ENCODE measurements at regions not wholly inside any gene's neighbourhood (a gene's known extent, or its start where the extent isn't known, plus 50 kb on each side); places are given as distances from the start of the nearest gene placed in this dataset.

DNA sequence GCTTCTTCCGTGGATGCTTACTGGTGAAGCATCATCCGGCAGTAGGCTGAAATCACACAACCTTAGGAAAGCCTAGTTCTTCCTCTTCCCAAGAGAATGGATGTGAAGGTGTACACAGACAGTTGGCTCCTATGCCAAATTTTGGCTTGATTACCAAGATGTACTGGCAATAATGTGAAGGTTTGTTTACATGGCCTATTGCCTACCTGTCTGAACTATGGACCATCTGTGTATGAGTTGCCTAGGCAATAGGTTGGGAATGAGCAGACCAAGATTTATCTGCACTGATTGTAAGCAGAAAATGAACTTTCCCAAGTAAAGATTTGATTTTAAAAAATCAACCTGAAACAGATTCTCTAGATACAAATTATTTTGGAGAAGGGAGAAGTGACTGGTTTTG is 325.9 kb upstream of the SORCS1 start:
- Histone ChIP-seq H3K9me3 (no peaks in the 10 kb centered on the region), H3K36me3 (no peaks in the 10 kb centered on the region), H3K4me1 (no peaks in the 10 kb centered on the region), H3K27ac (no peak overlapping the region), H3K4me3 (no peak overlapping the region), H3K27me3 (no peaks in the 10 kb centered on the region)
- ATAC-seq (ENCODE audit: low FRiP score in 2 of 2) (no peak), DNase-seq (no peak)
- WGBS, 2 donors, result 93 to 96% methylated on average over 2 of the region's 2 CpGs
- no peak for TF ChIP-seq EP300 (IDR thresholded peaks at IDR 0.05)
- no peak for TF ChIP-seq POLR2A (IDR thresholded peaks at IDR 0.05)
- no peak for TF ChIP-seq POLR2AphosphoS5 (IDR thresholded peaks at IDR 0.05)
- TF ChIP-seq, protein P1, sequence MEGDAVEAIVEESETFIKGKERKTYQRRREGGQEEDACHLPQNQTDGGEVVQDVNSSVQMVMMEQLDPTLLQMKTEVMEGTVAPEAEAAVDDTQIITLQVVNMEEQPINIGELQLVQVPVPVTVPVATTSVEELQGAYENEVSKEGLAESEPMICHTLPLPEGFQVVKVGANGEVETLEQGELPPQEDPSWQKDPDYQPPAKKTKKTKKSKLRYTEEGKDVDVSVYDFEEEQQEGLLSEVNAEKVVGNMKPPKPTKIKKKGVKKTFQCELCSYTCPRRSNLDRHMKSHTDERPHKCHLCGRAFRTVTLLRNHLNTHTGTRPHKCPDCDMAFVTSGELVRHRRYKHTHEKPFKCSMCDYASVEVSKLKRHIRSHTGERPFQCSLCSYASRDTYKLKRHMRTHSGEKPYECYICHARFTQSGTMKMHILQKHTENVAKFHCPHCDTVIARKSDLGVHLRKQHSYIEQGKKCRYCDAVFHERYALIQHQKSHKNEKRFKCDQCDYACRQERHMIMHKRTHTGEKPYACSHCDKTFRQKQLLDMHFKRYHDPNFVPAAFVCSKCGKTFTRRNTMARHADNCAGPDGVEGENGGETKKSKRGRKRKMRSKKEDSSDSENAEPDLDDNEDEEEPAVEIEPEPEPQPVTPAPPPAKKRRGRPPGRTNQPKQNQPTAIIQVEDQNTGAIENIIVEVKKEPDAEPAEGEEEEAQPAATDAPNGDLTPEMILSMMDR (IDR thresholded peaks at IDR 0.05), result no peak

DNA sequence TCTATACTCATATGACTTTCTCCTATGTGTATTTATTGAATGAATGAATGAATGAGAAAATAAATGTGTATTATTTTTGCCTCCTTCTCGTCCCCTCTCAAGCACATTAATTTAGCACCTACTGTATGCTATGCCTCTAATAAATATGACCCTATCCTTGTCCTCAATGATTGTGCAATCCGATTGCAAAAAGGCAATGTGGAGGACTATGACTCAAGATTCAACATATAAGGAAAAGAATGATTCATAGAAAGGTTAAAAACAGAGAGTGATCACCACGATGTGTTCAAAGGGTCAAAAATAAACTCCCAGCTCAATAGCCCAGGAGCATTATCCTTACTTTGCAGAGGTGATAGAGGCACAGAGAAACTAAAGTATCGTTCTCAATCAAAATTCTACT is 322.8 kb upstream of the SORCS1 start:
- no peaks in the 10 kb centered on the region for H3K36me3 ChIP-seq
- TF ChIP-seq EP300 (IDR thresholded peaks at IDR 0.05) (no peak), POLR2AphosphoS5 (IDR thresholded peaks at IDR 0.05) (no peak), POLR2A (IDR thresholded peaks at IDR 0.05) (no peak)
- TF ChIP-seq, protein P1 (IDR thresholded peaks at IDR 0.05), result no peak
- no peak for ATAC-seq (ENCODE audit: low FRiP score in 2 of 2)
- no peak for DNase-seq
- H3K4me3 ChIP-seq, result no peak overlapping the region
- no peak overlapping the region for H3K27ac ChIP-seq
- 67 to 70% methylated on average over 4 of the region's 4 CpGs for WGBS, 2 donors
- no peaks in the 10 kb centered on the region for H3K9me3 ChIP-seq
- no peaks in the 10 kb centered on the region for H3K4me1 ChIP-seq
- no peaks in the 10 kb centered on the region for H3K27me3 ChIP-seq

DNA sequence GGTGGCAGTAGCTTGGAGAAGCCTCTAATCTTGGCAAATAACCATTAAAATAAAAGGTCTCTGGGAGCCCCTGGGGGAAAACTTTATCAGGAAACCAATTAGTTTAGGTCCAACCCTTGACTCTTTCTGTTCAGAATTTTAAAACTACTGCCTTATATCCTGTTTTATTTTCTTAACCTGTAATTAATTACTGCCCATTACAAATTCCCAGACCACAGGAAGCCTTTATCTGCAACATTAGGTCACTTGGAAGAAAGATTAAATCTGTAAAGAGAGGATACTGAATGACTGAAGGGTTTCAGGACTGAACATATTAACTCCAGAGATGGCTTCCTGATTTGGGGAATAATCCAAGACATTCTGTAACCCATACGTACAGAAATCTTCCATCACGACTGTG is 320.5 kb upstream of the SORCS1 start:
- WGBS, 2 donors, result 75 to 92% methylated on average over 2 of the region's 2 CpGs
- Histone ChIP-seq H3K27me3 (no peaks in the 10 kb centered on the region), H3K27ac (no peak overlapping the region), H3K4me3 (no peak overlapping the region), H3K4me1 (no peaks in the 10 kb centered on the region), H3K9me3 (no peaks in the 10 kb centered on the region), H3K36me3 (no peaks in the 10 kb centered on the region)
- TF ChIP-seq POLR2A (IDR thresholded peaks at IDR 0.05) (no peak), POLR2AphosphoS5 (IDR thresholded peaks at IDR 0.05) (no peak), EP300 (IDR thresholded peaks at IDR 0.05) (no peak)
- TF ChIP-seq, protein P1 (IDR thresholded peaks at IDR 0.05), result no peak
- DNase-seq, result no peak
- ATAC-seq (ENCODE audit: low FRiP score in 2 of 2), result no peak

DNA sequence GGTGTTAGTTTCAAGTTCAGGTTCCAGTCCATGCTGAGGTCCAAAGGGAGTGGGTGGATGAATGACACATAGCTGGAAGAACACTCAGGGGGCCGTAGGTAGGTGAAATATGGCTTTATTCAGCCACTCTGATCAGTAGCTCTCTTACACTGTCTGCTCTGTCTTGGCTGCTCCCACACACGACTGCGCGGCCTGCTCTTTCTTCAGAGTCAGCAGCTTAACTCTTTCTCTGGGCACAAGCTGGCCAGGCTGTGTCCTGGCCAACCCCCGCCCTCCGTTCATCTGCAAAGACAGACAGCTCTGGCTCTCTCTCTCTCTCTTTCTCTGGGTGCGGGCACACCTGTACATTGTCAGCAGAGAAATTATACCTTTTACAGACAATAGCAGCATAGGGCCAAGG is 317.4 kb upstream of the SORCS1 start:
- no peaks in the 10 kb centered on the region for H3K27me3 ChIP-seq
- no peak overlapping the region for H3K4me3 ChIP-seq
- TF ChIP-seq, protein P1 (IDR thresholded peaks at IDR 0.05), result no peak
- no peak for TF ChIP-seq EP300 (IDR thresholded peaks at IDR 0.05)
- no peak for TF ChIP-seq POLR2AphosphoS5 (IDR thresholded peaks at IDR 0.05)
- no peak for TF ChIP-seq POLR2A (IDR thresholded peaks at IDR 0.05)
- H3K4me1 ChIP-seq, result no peaks in the 10 kb centered on the region
- no peak for ATAC-seq (ENCODE audit: low FRiP score in 2 of 2)
- DNase-seq, result no peak
- no peaks in the 10 kb centered on the region for H3K9me3 ChIP-seq
- no peaks in the 10 kb centered on the region for H3K36me3 ChIP-seq
- 77 to 88% methylated on average over 7 of the region's 7 CpGs for WGBS, 2 donors
- no peak overlapping the region for H3K27ac ChIP-seq

GRCh38 chr10:107481224-107481623 is 316.7 kb upstream of the SORCS1 start:
- no peak for ATAC-seq (ENCODE audit: low FRiP score in 2 of 2)
- Histone ChIP-seq H3K27me3 (no peaks in the 10 kb centered on the region), H3K9me3 (no peaks in the 10 kb centered on the region), H3K27ac (no peak overlapping the region), H3K4me3 (no peak overlapping the region), H3K4me1 (no peaks in the 10 kb centered on the region), H3K36me3 (no peaks in the 10 kb centered on the region)
- whole genome bisulfite sequencing, 2 donors, result 72 to 73% methylated on average over 6 of the region's 6 CpGs
- DNase-seq, result no peak
- no peak for TF ChIP-seq POLR2AphosphoS5 (IDR thresholded peaks at IDR 0.05)
- TF ChIP-seq POLR2A (IDR thresholded peaks at IDR 0.05), result no peak
- no peak for TF ChIP-seq EP300 (IDR thresholded peaks at IDR 0.05)
- TF ChIP-seq, protein P1 (IDR thresholded peaks at IDR 0.05), result no peak

Data from upper lobe of left lung (tissue), 6 donors.